ENCODE measurements at regions not wholly inside any gene's neighbourhood (a gene's known extent, or its start where the extent isn't known, plus 50 kb on each side); places are given as distances from the start of the nearest gene placed in this dataset.

GRCh38 chr3:13748276-13748879 lies 131.5 kb downstream of the WNT7A start:
- DNase-seq (ENCODE audit: low spot score): no peak
- Mint-ChIP-seq H3K36me3 (peaks cover 7% of the 10 kb centered on the region; the same call in 1 of the 2 replicates), H3K9me3 (peaks cover 12% of the 10 kb centered on the region), H3K27me3 (ENCODE audit: low read depth) (no peaks in the 10 kb centered on the region; the same call in 1 of the 2 replicates), H3K4me1 (no peaks in the 10 kb centered on the region), H3K27ac (no peak overlapping the region), H3K4me3 (no peak overlapping the region)
- TF ChIP-seq E2F5 (CRISPR knock-in tag; IDR thresholded peaks at IDR 0.05) (no peak), ESRRA (CRISPR knock-in tag; IDR thresholded peaks at IDR 0.05; ENCODE audit: borderline replicate concordance) (no peak), SMAD3 (CRISPR knock-in tag; IDR thresholded peaks at IDR 0.05; ENCODE audit: borderline replicate concordance) (no peak), ETV6 (CRISPR knock-in tag; IDR thresholded peaks at IDR 0.05) (no peak), NR3C1 (CRISPR knock-in tag; conservative IDR thresholded peaks at IDR 0.05; ENCODE audit: low read depth) (no peak), TEAD1 (CRISPR knock-in tag; IDR thresholded peaks at IDR 0.05) (no peak), SOX15 (CRISPR knock-in tag; IDR thresholded peaks at IDR 0.05) (no peak), KAT7 (CRISPR knock-in tag; IDR thresholded peaks at IDR 0.05; ENCODE audit: borderline replicate concordance) (no peak), ZNF263 (CRISPR knock-in tag; IDR thresholded peaks at IDR 0.05; ENCODE audit: low read depth) (no peak)
- no peak for ATAC-seq
- CTCF ChIA-PET: interaction anchor here (1.1 kb wide), 1 partner anchor 91 kb away, joined by 3 read pairs; no protein-coding TSS in a partner anchor
- POLR2A ChIA-PET: interaction anchor here (0.6 kb wide), 1 partner anchor 162 kb away, joined by 3 read pairs; no protein-coding TSS in a partner anchor

GRCh38 chr3:13747627-13748026 lies 132.2 kb downstream of the WNT7A start:
- Mint-ChIP-seq H3K4me1 (no peaks in the 10 kb centered on the region), H3K4me3 (no peak overlapping the region), H3K9me3 (peaks cover 17% of the 10 kb centered on the region), H3K27me3 (ENCODE audit: low read depth) (no peaks in the 10 kb centered on the region; the same call in 1 of the 2 replicates), H3K36me3 (peaks cover 8% of the 10 kb centered on the region), H3K27ac (no peak overlapping the region)
- no peak for ATAC-seq
- ChIA-PET POLR2A (interaction anchor here (0.6 kb wide), 1 partner anchor 161 kb away, joined by 3 read pairs; no protein-coding TSS in a partner anchor), CTCF (interaction anchor here (1.1 kb wide), 1 partner anchor 90 kb away, joined by 3 read pairs; no protein-coding TSS in a partner anchor)
- no peak for DNase-seq (ENCODE audit: low spot score)
- no peak for TF ChIP-seq TEAD1 (CRISPR knock-in tag; IDR thresholded peaks at IDR 0.05)
- TF ChIP-seq HMGA2 (CRISPR knock-in tag; IDR thresholded peaks at IDR 0.05): no peak
- no peak for TF ChIP-seq MXD4 (CRISPR knock-in tag; IDR thresholded peaks at IDR 0.05; ENCODE audit: borderline replicate concordance)
- no peak for TF ChIP-seq NR1H2 (CRISPR knock-in tag; IDR thresholded peaks at IDR 0.05)
- no peak for TF ChIP-seq ERG (CRISPR knock-in tag; IDR thresholded peaks at IDR 0.05)
- no peak for TF ChIP-seq ZNF317 (CRISPR knock-in tag; IDR thresholded peaks at IDR 0.05; ENCODE audit: borderline replicate concordance, low read depth)
- TF ChIP-seq CTCF (IDR thresholded peaks at IDR 0.05): no peak
- no peak for TF ChIP-seq JUN (CRISPR knock-in tag; IDR thresholded peaks at IDR 0.05)
- TF ChIP-seq ARID4B (CRISPR knock-in tag; IDR thresholded peaks at IDR 0.05; ENCODE audit: borderline replicate concordance): no peak
- no peak for TF ChIP-seq NR2C2 (CRISPR knock-in tag; IDR thresholded peaks at IDR 0.05)
- TF ChIP-seq ZNF532 (CRISPR knock-in tag; IDR thresholded peaks at IDR 0.05; ENCODE audit: borderline replicate concordance): no peak
- TF ChIP-seq E2F1 (CRISPR knock-in tag; IDR thresholded peaks at IDR 0.05): no peak
- TF ChIP-seq ETV6 (CRISPR knock-in tag; IDR thresholded peaks at IDR 0.05): no peak
- TF ChIP-seq ZBTB21 (CRISPR knock-in tag; IDR thresholded peaks at IDR 0.05; ENCODE audit: borderline replicate concordance): no peak
